ENCODE measurements at regions not wholly inside any gene's neighbourhood (a gene's known extent, or its start where the extent isn't known, plus 50 kb on each side); places are given as distances from the start of the nearest gene placed in this dataset.

GRCh38 chr12:90064852-90065801 is 356.5 kb upstream of the ATP2B1 start:
- no peak for DNase-seq

DNA sequence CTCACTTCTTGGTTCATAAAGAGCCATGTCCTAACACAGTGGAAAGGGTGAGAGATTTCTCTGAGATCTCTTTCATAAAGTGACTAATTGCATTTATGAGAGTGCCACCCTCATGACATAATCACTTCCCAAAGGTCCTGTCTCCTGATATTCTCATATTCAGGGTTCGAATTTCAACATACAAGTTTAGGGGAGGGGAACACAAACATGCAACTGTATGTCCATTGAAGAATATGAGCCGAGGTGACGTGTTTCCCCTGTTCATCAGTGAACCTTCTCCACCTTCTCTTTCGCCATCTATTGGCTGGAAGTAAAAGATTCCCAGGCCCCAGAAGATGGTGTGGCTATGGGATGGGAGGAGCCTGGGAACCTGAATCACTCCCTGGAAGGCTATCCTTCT is 354.2 kb upstream of the ATP2B1 start:
- no peak for DNase-seq

DNA sequence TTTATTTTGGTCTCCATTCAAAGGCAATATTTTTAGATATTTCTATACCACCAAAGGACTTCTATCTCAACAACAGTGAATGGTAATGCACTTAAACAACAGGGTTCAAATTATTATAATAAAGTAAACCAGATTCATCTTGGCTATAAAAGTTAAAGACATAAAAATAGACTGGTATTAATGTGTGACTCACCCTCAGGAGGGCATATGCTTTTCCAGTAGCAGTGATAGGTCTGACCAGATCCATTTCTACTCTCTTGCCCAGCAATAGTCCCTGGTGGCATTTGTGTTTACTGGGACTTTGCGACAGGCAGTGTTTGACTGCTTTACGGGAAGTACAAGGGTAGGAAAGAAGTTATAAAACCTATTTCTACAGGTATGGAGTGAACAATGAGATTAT is 353.2 kb upstream of the ATP2B1 start:
- no peak for DNase-seq

DNA sequence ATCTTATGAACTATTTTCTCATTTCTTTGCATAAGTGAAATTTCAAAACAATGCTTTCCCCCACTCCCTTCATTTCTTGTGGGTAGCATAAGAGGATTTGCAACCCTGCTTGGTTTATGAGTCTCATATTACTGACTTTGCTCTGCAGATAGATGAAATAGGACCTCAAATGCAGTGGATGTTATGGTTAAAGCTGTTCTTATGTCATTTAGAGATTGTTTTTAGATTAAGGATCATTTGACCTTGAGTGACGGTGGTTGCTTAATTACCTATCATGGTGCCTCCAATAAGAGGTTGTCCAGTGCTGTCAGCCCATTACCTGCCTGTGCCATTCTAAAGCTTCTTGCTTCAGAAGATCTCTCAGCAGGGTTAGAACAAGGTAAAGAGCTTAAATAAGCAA is 351.4 kb upstream of the ATP2B1 start:
- no peak for DNase-seq

- DNase-seq, result no peak
Observed at GRCh38 chr12:90058704-90059103, 350.1 kb upstream of the ATP2B1 start.

DNA sequence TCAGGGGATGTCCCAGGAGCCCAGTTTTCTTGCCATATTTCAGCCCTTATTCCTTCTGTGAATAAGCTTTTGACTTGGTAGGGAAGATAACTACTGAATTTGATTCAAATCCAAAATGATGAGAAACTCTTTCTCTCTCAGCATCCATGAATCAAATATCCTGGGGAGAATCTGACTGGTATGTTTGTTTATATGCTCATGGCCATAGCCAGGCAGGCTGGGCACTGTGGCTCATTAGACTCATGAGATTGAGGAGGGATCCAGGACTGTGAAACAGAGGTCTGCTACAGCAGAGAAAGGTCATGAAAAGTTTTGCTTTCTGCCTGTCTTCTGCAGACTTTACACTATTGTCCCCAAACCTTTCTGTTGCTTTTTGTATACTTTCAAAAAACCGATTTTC is 346.4 kb upstream of the ATP2B1 start:
- no peak for DNase-seq

- DNase-seq, result no peak
Observed at GRCh38 chr12:90048918-90049317, 340.3 kb upstream of the ATP2B1 start.

- no peak for DNase-seq
Observed at GRCh38 chr12:90045559-90045958, 336.9 kb upstream of the ATP2B1 start.

GRCh38 chr12:90044069-90044468 is 335.4 kb upstream of the ATP2B1 start:
- no peak for DNase-seq

GRCh38 chr12:90042920-90043641 is 334.4 kb upstream of the ATP2B1 start:
- DNase-seq, result no peak

DNA sequence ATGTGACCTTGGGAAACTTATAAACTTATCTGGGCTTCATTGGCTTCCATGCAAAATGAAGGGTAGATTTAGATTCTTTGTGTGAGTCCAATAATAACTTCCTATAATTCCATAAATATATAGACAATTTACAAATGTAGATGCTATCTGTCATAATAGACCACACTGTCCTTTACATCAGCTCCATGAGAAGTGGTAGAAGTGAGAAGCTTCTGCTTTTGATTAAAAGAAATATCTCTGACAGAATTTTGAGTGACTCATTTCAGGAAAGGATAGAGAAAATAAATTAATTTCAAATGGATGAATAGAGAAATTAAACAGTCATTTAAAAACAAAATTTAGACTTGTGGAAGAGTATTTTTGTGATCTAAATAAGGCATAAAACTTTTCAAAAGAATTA is 329.7 kb upstream of the ATP2B1 start:
- no peak for DNase-seq

DNA sequence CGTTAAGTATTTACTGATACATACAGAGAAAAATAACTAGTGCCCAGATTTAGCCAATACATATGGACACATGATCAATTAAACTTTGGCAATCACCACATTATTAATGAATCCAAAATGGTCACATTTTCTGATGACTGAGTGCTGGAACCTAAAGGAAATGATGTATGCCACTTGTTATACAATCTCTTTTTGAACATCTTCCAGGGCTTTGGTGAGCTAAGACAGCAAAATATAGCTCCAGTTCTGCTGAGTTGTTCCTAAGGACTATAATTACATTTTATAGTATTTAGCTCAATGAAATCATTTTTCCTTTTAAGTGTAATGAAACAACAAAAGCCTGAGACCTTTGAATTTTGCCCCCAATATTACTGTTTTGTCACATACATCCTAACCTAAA is 329.1 kb upstream of the ATP2B1 start:
- DNase-seq, result no peak

GRCh38 chr12:90036637-90037036 is 328.0 kb upstream of the ATP2B1 start:
- no peak for DNase-seq

GRCh38 chr12:90030726-90031125 is 322.1 kb upstream of the ATP2B1 start:
- DNase-seq, result no peak

- DNase-seq, result no peak
Observed at GRCh38 chr12:90029317-90029716, 320.7 kb upstream of the ATP2B1 start.

GRCh38 chr12:90028635-90029051 is 320.0 kb upstream of the ATP2B1 start:
- DNase-seq, result no peak

GRCh38 chr12:90027889-90028634 is 319.4 kb upstream of the ATP2B1 start:
- no peak for DNase-seq

DNA sequence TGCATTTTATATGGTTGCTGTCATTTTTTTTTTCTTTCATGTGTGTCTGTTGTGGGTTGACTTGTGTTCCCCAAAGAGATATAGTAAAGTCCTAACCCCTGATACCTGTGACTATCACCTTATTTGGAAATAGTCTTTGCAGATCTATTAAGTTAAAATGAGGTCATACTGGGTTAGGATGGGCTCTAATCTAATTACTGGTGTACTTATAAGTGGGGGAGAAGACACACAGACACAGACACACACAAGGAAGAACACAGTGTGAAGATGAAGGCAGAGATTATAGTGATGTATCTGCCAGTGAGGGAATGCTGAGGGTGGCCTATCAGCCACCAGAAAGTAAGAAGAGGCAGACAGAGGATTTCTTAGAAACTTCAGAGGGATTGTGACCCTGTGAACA is 318.4 kb upstream of the ATP2B1 start:
- no peak for DNase-seq

DNA sequence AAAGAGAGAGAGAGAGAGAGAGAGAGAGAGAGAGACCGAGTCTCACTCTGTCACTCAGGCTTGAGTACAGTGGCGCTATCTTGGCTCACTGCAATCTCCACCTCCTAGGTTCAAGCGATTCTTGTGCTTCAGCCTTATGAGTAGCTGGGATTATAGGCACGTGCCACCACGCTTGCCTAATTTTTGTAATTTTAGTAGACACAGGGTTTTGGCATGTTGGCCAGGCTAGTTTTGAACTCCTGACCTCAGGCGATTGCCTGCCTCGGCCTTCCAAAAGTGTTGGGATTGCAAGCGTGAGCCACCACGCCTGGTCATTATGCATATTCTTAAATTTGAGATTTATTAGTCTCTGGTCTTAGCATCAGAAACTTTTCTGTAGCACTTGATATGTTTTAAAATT is 317.9 kb upstream of the ATP2B1 start:
- no peak for DNase-seq

DNA sequence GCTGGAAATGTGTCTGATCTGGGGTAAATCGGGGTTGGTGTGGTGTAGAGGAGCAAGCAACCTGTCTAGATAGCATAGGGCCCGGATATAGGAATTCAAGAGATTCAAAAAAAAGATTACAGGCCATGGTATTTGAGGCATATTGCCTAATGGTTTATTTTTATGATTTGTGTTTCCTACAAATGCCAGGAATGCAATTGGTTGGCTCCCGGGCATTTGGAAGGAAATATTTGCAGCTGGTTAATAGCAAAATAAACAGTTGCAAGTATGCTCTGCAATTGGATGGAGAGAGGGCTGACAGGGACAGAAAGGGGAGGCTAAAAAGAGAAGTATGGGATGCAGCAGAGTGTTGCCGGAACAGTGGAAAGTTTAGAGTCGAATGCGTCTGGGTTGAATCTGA is 315.6 kb upstream of the ATP2B1 start:
- DNase-seq, result no peak

DNA sequence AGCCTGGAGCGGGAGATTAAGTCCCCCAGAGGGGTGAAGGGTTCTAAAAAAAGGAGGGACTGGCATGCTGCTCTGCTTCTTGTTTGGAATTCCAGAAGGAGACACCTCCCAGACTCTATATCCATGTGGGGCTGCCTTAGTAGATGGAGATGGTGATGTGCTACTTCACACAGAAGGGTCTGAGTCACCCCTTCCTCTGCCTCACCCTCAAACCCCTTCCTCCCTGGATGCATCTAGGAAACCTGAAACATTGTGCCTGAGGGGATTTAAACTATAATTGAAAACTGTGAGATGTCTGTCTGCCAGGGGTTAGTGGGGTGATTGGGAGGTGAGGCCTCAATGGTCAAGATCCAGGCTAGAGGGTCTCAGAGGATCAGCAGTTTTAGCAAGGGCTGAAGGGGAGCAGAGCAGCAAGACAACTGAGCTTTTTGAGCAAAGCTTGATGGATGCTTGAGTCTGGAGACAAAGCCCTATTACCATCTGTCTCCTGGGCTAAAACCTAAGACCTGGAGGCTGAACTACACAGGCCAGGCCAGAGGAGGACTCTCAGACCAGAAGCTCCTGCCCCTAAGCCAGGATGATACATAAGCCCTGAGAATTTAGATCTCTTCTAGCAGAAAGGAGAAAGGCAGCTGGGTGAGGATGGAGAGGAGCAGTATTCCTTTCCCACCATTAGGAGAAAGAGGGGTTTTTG is 314.7 kb upstream of the ATP2B1 start:
- DNase-seq, result no peak

- DNase-seq, result no peak
Observed at GRCh38 chr12:90021795-90022440, 313.3 kb upstream of the ATP2B1 start.
